Liver (tissue), 7 donors: ENCODE measurements at regions not wholly inside any gene's neighbourhood (a gene's known extent, or its start where the extent isn't known, plus 50 kb on each side); places are given as distances from the start of the nearest gene placed in this dataset.

ENCODE experiments used
- DNase-seq: peaks from one replicate; pipeline ENCODE4 v3.0.0-alpha.2; 2017; ENCODE audit warnings: low spot score
- H3K27ac ChIP-seq, 2 donors: one replicate each; pipeline ENCODE4 v1.7.0; 2013; ENCODE audit warnings: inconsistent platforms in 2 of 2, low read length in 2 of 2, control low read depth in 1 of 2, low read depth in 1 of 2, mild to moderate bottlenecking in 1 of 2
- H3K27me3 ChIP-seq, 4 donors: one replicate each; pipeline versions ENCODE4 v1.6.1 to v1.7.0; 2013; ENCODE audit warnings: low read length in 3 of 4, inconsistent platforms in 1 of 4, mild to moderate bottlenecking in 1 of 4, moderate library complexity in 1 of 4; ENCODE audit not compliant: control insufficient read depth in 4 of 4, insufficient read depth in 4 of 4
- H3K36me3 ChIP-seq, 4 donors: one replicate each; pipeline versions ENCODE4 v1.6.1 to v1.7.0; 2013; ENCODE audit warnings: low read length in 3 of 4, mild to moderate bottlenecking in 3 of 4, low read depth in 1 of 4, moderate library complexity in 1 of 4; ENCODE audit not compliant: control insufficient read depth in 4 of 4, insufficient read depth in 3 of 4
- H3K4me1 ChIP-seq, 4 donors: one replicate each; pipeline versions ENCODE4 v1.6.1 to v1.7.0; 2013; ENCODE audit warnings: low read length in 3 of 4, mild to moderate bottlenecking in 3 of 4, moderate library complexity in 1 of 4; ENCODE audit not compliant: control insufficient read depth in 4 of 4, insufficient read depth in 4 of 4
- H3K4me3 ChIP-seq, 3 donors: one replicate each; pipeline versions ENCODE4 v1.6.1 to v1.7.0; 2013; ENCODE audit warnings: low read length in 3 of 3, control low read depth in 1 of 3, low read depth in 1 of 3, mild to moderate bottlenecking in 1 of 3
- H3K9ac ChIP-seq, 2 donors: one replicate each; pipeline ENCODE4 v1.7.0; 2013; ENCODE audit warnings: low read length in 2 of 2, mild to moderate bottlenecking in 2 of 2, moderate library complexity in 2 of 2, control low read depth in 1 of 2, low read depth in 1 of 2
- H3K9me3 ChIP-seq, 4 donors: one replicate each; pipeline versions ENCODE4 v1.6.1 to v1.7.0; 2013; ENCODE audit warnings: low read length in 3 of 4; ENCODE audit not compliant: control insufficient read depth in 4 of 4
- EGR1 ChIP-seq, 2 donors: IDR thresholded peaks; 2 replicates each; pipeline ENCODE4 v1.6.1; 2016 to 2018; ENCODE audit warnings: antibody characterized with exemption in 2 of 2, low read depth in 2 of 2
- FOXA1 ChIP-seq: IDR thresholded peaks from 2 replicates; pipeline ENCODE4 v1.6.1; 2016; ENCODE audit warnings: antibody characterized with exemption
- GABPA ChIP-seq, 2 donors: IDR thresholded peaks in 1 of 2; conservative IDR thresholded peaks in 1 of 2; 2 replicates each; pipeline ENCODE4 v1.6.1; 2016; ENCODE audit warnings: antibody characterized with exemption in 2 of 2, mild to moderate bottlenecking in 1 of 2, moderate library complexity in 1 of 2
- HNF4A ChIP-seq, 2 donors: conservative IDR thresholded peaks; 2 replicates each; pipeline ENCODE4 v1.6.1; 2016; ENCODE audit warnings: antibody characterized with exemption in 2 of 2, mild to moderate bottlenecking in 2 of 2
- HNF4G ChIP-seq: IDR thresholded peaks from 2 replicates; pipeline ENCODE4 v1.6.1; 2016; ENCODE audit warnings: antibody characterized with exemption
- MAX ChIP-seq: IDR thresholded peaks from 2 replicates; pipeline ENCODE4 v1.6.1; 2016; ENCODE audit warnings: antibody characterized with exemption
- NR2F2 ChIP-seq: IDR thresholded peaks from 2 replicates; pipeline ENCODE4 v1.6.1; 2016; ENCODE audit warnings: antibody characterized with exemption
- RAD21 ChIP-seq, 2 donors: IDR thresholded peaks; 2 replicates each; pipeline ENCODE4 v1.6.1; 2016; ENCODE audit warnings: antibody characterized with exemption in 2 of 2, mild to moderate bottlenecking in 2 of 2
- REST ChIP-seq: IDR thresholded peaks from 2 replicates; pipeline ENCODE4 v1.6.1; 2016; ENCODE audit warnings: antibody characterized with exemption, mild to moderate bottlenecking
- RXRA ChIP-seq, 2 donors: IDR thresholded peaks; 2 replicates each; pipeline ENCODE4 v1.6.1; 2017 to 2018; ENCODE audit warnings: antibody characterized with exemption in 2 of 2, mild to moderate bottlenecking in 1 of 2
- SP1 ChIP-seq: IDR thresholded peaks from 2 replicates; pipeline ENCODE4 v1.6.1; 2018; ENCODE audit warnings: antibody characterized with exemption, mild to moderate bottlenecking
- TAF1 ChIP-seq: conservative IDR thresholded peaks from 2 replicates; pipeline ENCODE4 v1.6.1; 2016; ENCODE audit warnings: antibody characterized with exemption, mild to moderate bottlenecking
- YY1 ChIP-seq: IDR thresholded peaks from 2 replicates; pipeline ENCODE4 v1.6.1; 2016; ENCODE audit warnings: antibody characterized with exemption, mild to moderate bottlenecking
- ZBTB33 ChIP-seq: IDR thresholded peaks from 2 replicates; pipeline ENCODE4 v1.6.1; 2016; ENCODE audit warnings: antibody characterized with exemption
- WGBS: extraction: QIAGEN DNeasy Blood & Tissue Kit; methylation state at CpG from one replicate; pipeline ENCODE4 v1.1.7; 2013; 5-methylcytosine and 5-hydroxymethylcytosine counted together
- TF ChIP-seq, protein P1 (sequence below): IDR thresholded peaks from 2 replicates; pipeline ENCODE4 v1.6.1; 2016; ENCODE audit warnings: antibody characterized with exemption
- donor health status: healthy.
- donor health status: healthy.
- donor health status: healthy.
- donor health status: healthy.

DNA sequence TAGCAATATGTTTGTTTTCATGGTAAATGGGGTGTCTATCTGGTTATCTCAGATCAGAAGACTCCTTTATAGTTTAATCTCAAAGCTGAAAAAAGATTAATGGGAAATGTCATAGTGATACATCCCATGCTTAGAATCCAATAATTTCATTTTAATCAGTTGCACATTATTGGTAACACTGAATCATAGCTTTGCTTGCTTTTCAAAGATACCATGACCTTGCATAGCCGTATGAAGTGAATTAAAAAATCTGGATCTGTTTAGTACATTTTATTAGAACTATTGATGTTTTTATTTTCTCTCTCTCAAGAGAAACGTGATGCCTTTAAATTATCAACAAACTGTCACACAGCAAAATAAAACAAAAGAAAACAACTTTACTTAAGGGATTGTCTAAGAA is 506.7 kb upstream of the SGO1 start:
- Histone ChIP-seq H3K9me3 (peaks cover 0 to 1% (median 0%) of the 10 kb centered on the region in 4 donors), H3K27me3 (no peaks in the 10 kb centered on the region), H3K4me3 (no peak overlapping the region), H3K4me1 (peaks cover 0 to 2% (median 0%) of the 10 kb centered on the region in 4 donors), H3K9ac (no peak overlapping the region), H3K27ac (no peak overlapping the region), H3K36me3 (no peaks in the 10 kb centered on the region)
- DNase-seq = no peak
- TF ChIP-seq NR2F2 = no peak
- no peak for TF ChIP-seq GABPA (IDR thresholded peaks at IDR 0.05 in 1 of 2, conservative IDR thresholded peaks at IDR 0.05 in 1 of 2)
- TF ChIP-seq FOXA1 = no peak
- TF ChIP-seq ZBTB33 = no peak
- no peak for TF ChIP-seq EGR1 (IDR thresholded peaks at IDR 0.05; ENCODE audit: low read depth in 2 of 2)
- TF ChIP-seq TAF1 = no peak
- no peak for TF ChIP-seq YY1
- 83% methylated on average over 2 of the region's 2 CpGs for WGBS

DNA sequence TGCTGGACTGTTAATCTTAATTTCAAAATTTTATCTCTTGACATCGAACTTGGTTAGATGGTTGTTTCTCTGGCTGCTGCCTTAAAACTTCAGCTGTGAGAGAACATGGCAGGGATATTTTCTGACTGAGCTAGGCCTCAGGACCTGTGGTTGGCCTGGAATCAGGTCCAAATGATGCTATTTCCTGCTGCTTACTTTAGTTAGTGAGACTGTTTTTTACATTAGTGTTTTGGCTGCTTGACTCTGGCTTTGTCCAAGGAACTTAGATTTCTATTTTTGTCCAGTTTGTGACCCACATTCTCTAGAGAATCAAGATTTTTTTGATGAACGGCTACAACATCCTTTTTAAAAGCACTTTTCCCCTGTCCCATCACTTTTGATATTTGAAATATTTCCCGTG is 497.9 kb upstream of the SGO1 start:
- DNase-seq = no peak
- H3K36me3 ChIP-seq = no peaks in the 10 kb centered on the region
- no peaks in the 10 kb centered on the region for H3K27me3 ChIP-seq
- H3K4me3 ChIP-seq = no peak overlapping the region
- 75% methylated on average over 3 of the region's 3 CpGs for WGBS
- TF ChIP-seq, protein P1, sequence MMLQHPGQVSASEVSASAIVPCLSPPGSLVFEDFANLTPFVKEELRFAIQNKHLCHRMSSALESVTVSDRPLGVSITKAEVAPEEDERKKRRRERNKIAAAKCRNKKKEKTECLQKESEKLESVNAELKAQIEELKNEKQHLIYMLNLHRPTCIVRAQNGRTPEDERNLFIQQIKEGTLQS = no peak
- TF ChIP-seq EGR1 (IDR thresholded peaks at IDR 0.05; ENCODE audit: low read depth in 2 of 2) = no peak
- no peaks in the 10 kb centered on the region for H3K4me1 ChIP-seq
- H3K9ac ChIP-seq = no peak overlapping the region
- H3K9me3 ChIP-seq = peaks cover 0 to 1% (median 0%) of the 10 kb centered on the region in 4 donors
- H3K27ac ChIP-seq = no peak overlapping the region

GRCh38 chr3:20682573-20682972 is 496.6 kb upstream of the SGO1 start:
- Histone ChIP-seq H3K9me3 (no peaks in the 10 kb centered on the region), H3K27me3 (no peaks in the 10 kb centered on the region), H3K36me3 (no peaks in the 10 kb centered on the region), H3K4me3 (no peak overlapping the region), H3K9ac (no peak overlapping the region), H3K27ac (no peak overlapping the region), H3K4me1 (no peaks in the 10 kb centered on the region)
- TF ChIP-seq NR2F2 (no peak), GABPA (IDR thresholded peaks at IDR 0.05 in 1 of 2, conservative IDR thresholded peaks at IDR 0.05 in 1 of 2) (no peak)
- no peak for DNase-seq
- WGBS = 82% methylated on average over 5 of the region's 5 CpGs

- no peak for DNase-seq
- WGBS = 81% methylated on average over 1 of the region's 1 CpG
- Histone ChIP-seq H3K9me3 (no peaks in the 10 kb centered on the region), H3K27ac (no peak overlapping the region), H3K27me3 (no peaks in the 10 kb centered on the region), H3K9ac (no peak overlapping the region), H3K36me3 (no peaks in the 10 kb centered on the region), H3K4me1 (no peaks in the 10 kb centered on the region), H3K4me3 (no peak overlapping the region)
- no peak for TF ChIP-seq MAX
- TF ChIP-seq HNF4A (conservative IDR thresholded peaks at IDR 0.05) = no peak
- no peak for TF ChIP-seq YY1
- no peak for TF ChIP-seq RXRA (IDR thresholded peaks at IDR 0.05)
- TF ChIP-seq SP1 = no peak
- no peak for TF ChIP-seq ZBTB33
- TF ChIP-seq EGR1 (IDR thresholded peaks at IDR 0.05; ENCODE audit: low read depth in 2 of 2) = no peak
- no peak for TF ChIP-seq HNF4G
- TF ChIP-seq REST = no peak
- no peak for TF ChIP-seq RAD21 (IDR thresholded peaks at IDR 0.05)
- TF ChIP-seq TAF1 = no peak
- TF ChIP-seq GABPA (IDR thresholded peaks at IDR 0.05 in 1 of 2, conservative IDR thresholded peaks at IDR 0.05 in 1 of 2) = no peak
Observed at GRCh38 chr3:20680990-20681628, 495.1 kb upstream of the SGO1 start.
